SK-N-SH (cell line): ENCODE measurements at regions not wholly inside any gene's neighbourhood (a gene's known extent, or its start where the extent isn't known, plus 50 kb on each side); places are given as distances from the start of the nearest gene placed in this dataset.

Experiments used
- CTCF ChIA-PET: fragments of 300-600, 350-600 bp; formaldehyde crosslinking; extraction: SDS; loops from one replicate; lab custom pipeline; 2021; lab: Yijun Ruan, JAX
- POLR2A ChIA-PET: fragments of 350-600 bp; sonication (Branson Sonifier 250); formaldehyde crosslinking; extraction: SDS; loops from one replicate; lab custom pipeline; 2020; ENCODE audit warnings: antibody characterized with exemption, inconsistent platforms; lab: Yijun Ruan, JAX
- DNase-seq: peaks from one replicate; pipeline ENCODE4 v3.0.0; 2012
- H2AFZ ChIP-seq: fragments of 200-600 bp; sonication (generic); 2 replicates; pipeline ENCODE4 v1.8.1; 2016; ENCODE audit warnings: antibody characterized with exemption, mild to moderate bottlenecking, low read depth
- H3F3A ChIP-seq: fragments of 200-600 bp; sonication (generic); replicated peaks from 2 replicates; pipeline ENCODE3; 2016; ENCODE audit warnings: antibody characterized with exemption, mild to moderate bottlenecking; ENCODE audit not compliant: insufficient read depth
- H3K27ac ChIP-seq, 2 experiments: fragments of 200-500 bp in 1 of 2; fragments of 200-600 bp in 1 of 2; sonication (Bioruptor generic) in 1 of 2; sonication (generic), shearing (Covaris generic) in 1 of 2; 2 replicates each; pipeline versions ENCODE4 v1.5.1 to v1.6.1; 2014 to 2016; ENCODE audit warnings: low read depth in 2 of 2, inconsistent platforms in 1 of 2, low read length in 1 of 2, mild to moderate bottlenecking in 1 of 2, mixed read lengths in 1 of 2
- H3K27me3 ChIP-seq: fragments of 200-600 bp; sonication (generic), shearing (Covaris generic); 2 replicates; pipeline ENCODE4 v1.6.1; 2016; ENCODE audit warnings: mixed run types; ENCODE audit not compliant: insufficient read depth
- H3K36me3 ChIP-seq, 2 experiments: fragments of 200-500 bp in 1 of 2; fragments of 200-600 bp in 1 of 2; sonication (Bioruptor generic) in 1 of 2; sonication (generic) in 1 of 2; replicated peaks in 1 of 2; 2 replicates each; pipeline versions ENCODE3 to v1.5.1; 2014 to 2016; ENCODE audit warnings: low read length in 1 of 2, mild to moderate bottlenecking in 1 of 2; ENCODE audit not compliant: insufficient read depth in 2 of 2, control insufficient read depth in 1 of 2
- H3K4me1 ChIP-seq, 2 experiments: fragments of 200-500 bp in 1 of 2; fragments of 200-600 bp in 1 of 2; sonication (Bioruptor generic) in 1 of 2; sonication (generic), shearing (Covaris generic) in 1 of 2; 2 replicates each; pipeline versions ENCODE4 v1.5.1 to v1.6.1; 2014 to 2016; ENCODE audit warnings: low read depth in 1 of 2, low read length in 1 of 2, mixed run types in 1 of 2; ENCODE audit not compliant: insufficient read depth in 2 of 2, control insufficient read depth in 1 of 2
- H3K4me2 ChIP-seq: fragments of 200-600 bp; sonication (generic), shearing (Covaris generic); 2 replicates; pipeline ENCODE4 v1.6.1; 2017; ENCODE audit warnings: mixed run types
- H3K4me3 ChIP-seq, 2 experiments: fragments of 200-500 bp in 1 of 2; fragments of 200-600 bp in 1 of 2; sonication (Bioruptor generic) in 1 of 2; sonication (generic), shearing (Covaris generic) in 1 of 2; 2 replicates each; pipeline versions ENCODE4 v1.5.1 to v1.8.1; 2014 to 2016; ENCODE audit warnings: low read depth in 2 of 2, inconsistent platforms in 1 of 2, low read length in 1 of 2, mild to moderate bottlenecking in 1 of 2, mixed read lengths in 1 of 2, moderate library complexity in 1 of 2
- H3K79me2 ChIP-seq: fragments of 200-600 bp; sonication (generic); 2 replicates; pipeline ENCODE4 v1.8.1; 2017; ENCODE audit warnings: mild to moderate bottlenecking; ENCODE audit not compliant: insufficient read depth
- H3K9ac ChIP-seq: fragments of 200-600 bp; sonication (generic); 2 replicates; pipeline ENCODE4 v1.6.1; 2017; ENCODE audit warnings: mixed run types
- H3K9me2 ChIP-seq: fragments of 200-600 bp; sonication (generic); 2 replicates; pipeline ENCODE4 v1.6.1; 2017; ENCODE audit warnings: mixed run types
- H3K9me3 ChIP-seq: fragments of 200-600 bp; sonication (generic); 2 replicates; pipeline ENCODE4 v1.6.1; 2017; ENCODE audit warnings: mixed run types, mild to moderate bottlenecking, moderate library complexity
- H4K20me1 ChIP-seq: fragments of 200-600 bp; sonication (generic); 2 replicates; pipeline ENCODE4 v1.6.1; 2017; ENCODE audit warnings: mild to moderate bottlenecking, mixed run types; ENCODE audit not compliant: insufficient read depth
- ELF1 ChIP-seq: IDR thresholded peaks from 2 replicates; pipeline ENCODE4 v1.4.0; 2012
- EP300 ChIP-seq, 2 experiments: IDR thresholded peaks; 2 replicates each; pipeline versions ENCODE4 v1.4.0 to v1.6.1; 2012; ENCODE audit warnings: borderline replicate concordance in 1 of 2, low read depth in 1 of 2, low read length in 1 of 2
- EZH2phosphoT487 ChIP-seq: fragments of 200-600 bp; sonication (generic); IDR thresholded peaks from 2 replicates; pipeline ENCODE4 v1.6.1; 2017; ENCODE audit warnings: low read depth, mixed run types, mild to moderate bottlenecking, antibody characterized with exemption, moderate library complexity, borderline replicate concordance
- FOXJ3 ChIP-seq: sonication (generic); formaldehyde crosslinking; IDR thresholded peaks from 2 replicates; pipeline ENCODE4 v1.5.1; 2020; ENCODE audit warnings: mild to moderate bottlenecking, missing genetic modification reagents
- FOXM1 ChIP-seq: IDR thresholded peaks from 2 replicates; pipeline ENCODE4 v1.4.0; 2012; ENCODE audit warnings: low read depth, mild to moderate bottlenecking
- SMC3 ChIP-seq: IDR thresholded peaks from 2 replicates; pipeline ENCODE4 v1.6.1; 2012; ENCODE audit warnings: low read depth, low read length, improper control_type of control experiment
- TEAD4 ChIP-seq: IDR thresholded peaks from 2 replicates; pipeline ENCODE4 v1.4.0; 2012; ENCODE audit warnings: mild to moderate bottlenecking, borderline replicate concordance; ENCODE audit not compliant: insufficient read depth
- YY1 ChIP-seq: IDR thresholded peaks from 2 replicates; pipeline ENCODE4 v1.4.0; 2012; ENCODE audit warnings: low read depth, mild to moderate bottlenecking
- WGBS: methylation state at CpG from one replicate; pipeline ENCODE4 v1.1.6; 2017; ENCODE audit warnings: low lambda C conversion rate; 5-methylcytosine and 5-hydroxymethylcytosine counted together
- TF ChIP-seq, protein P1 (sequence below): IDR thresholded peaks from 2 replicates; pipeline ENCODE4 v1.4.0; 2012; ENCODE audit warnings: low read depth
- TF ChIP-seq, protein P2 (sequence below): fragments of 150-350 bp; IDR thresholded peaks from 2 replicates; pipeline ENCODE4 v1.6.1; 2017; ENCODE audit warnings: antibody characterized with exemption, low read length, low read depth, borderline replicate concordance
- TF ChIP-seq, protein P3 (sequence below): IDR thresholded peaks from 2 replicates; pipeline ENCODE4 v1.4.0; 2012; ENCODE audit warnings: low read depth, borderline replicate concordance
- TF ChIP-seq, protein P4 (sequence below): IDR thresholded peaks from 2 replicates; pipeline ENCODE4 v1.4.0; 2012; ENCODE audit warnings: low read depth, borderline replicate concordance
- TF ChIP-seq, protein P5 (sequence below): IDR thresholded peaks from 2 replicates; pipeline ENCODE4; 2012

DNA sequence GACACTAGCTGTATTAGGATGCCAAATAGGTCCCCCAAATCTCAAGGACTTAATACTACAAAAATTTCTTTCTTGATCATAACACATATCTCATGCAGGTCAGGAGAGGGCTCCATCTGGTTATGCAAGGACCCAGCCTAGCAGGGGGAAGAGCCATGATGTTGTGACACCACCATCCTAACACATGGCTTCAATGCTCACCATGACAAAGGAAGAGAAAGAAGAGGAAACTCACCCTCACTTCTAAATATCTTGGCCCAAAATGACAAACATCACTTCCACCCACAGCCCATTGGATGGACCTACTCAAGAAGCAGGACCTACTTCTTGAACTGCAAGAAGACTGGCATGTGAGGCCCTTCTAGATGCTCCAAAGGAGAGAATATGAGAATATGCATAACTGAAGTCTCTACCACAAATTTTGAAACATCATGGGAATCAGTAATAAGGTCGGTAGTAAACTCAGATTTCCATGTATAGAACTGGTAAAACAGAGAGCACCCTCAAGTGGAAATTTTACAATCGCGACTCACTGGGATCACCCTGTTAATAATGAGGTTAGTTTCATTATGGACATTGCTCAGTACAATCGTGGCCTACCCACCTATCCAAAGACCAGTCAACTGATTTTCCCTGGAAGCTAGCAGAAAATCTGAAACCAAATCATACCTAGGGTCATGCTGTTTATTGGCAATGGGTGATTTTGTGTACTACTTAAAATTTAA, 308.2 kb downstream of the ACTL7B start:
- WGBS: 40% methylated on average over 4 of the region's 4 CpGs
- H3F3A ChIP-seq: peaks cover 12% of the 10 kb centered on the region
- no peaks in the 10 kb centered on the region for H3K9me2 ChIP-seq
- H3K36me3 ChIP-seq: no peaks in the 10 kb centered on the region
- H3K9me3 ChIP-seq: no peaks in the 10 kb centered on the region
- H3K4me2 ChIP-seq: no peak overlapping the region
- no peaks in the 10 kb centered on the region for H3K27me3 ChIP-seq
- POLR2A ChIA-PET: no interaction called here
- CTCF ChIA-PET: interaction anchor here (1.3 to 2.3 kb wide), 3 partner anchors 18 to 1064 kb away, joined by 3 to 8 read pairs (median 4); no protein-coding TSS in a partner anchor
- H3K9ac ChIP-seq: no peak overlapping the region
- no peak overlapping the region for H3K4me3 ChIP-seq
- H2AFZ ChIP-seq: no peak overlapping the region
- no peak for DNase-seq
- H3K79me2 ChIP-seq: no peaks in the 10 kb centered on the region
- TF ChIP-seq EZH2phosphoT487 (no peak), ELF1 (no peak), EP300 (IDR thresholded peaks at IDR 0.05; ENCODE audit: borderline replicate concordance in 1 of 2, low read depth in 1 of 2, low read length in 1 of 2) (no peak), TEAD4 (no peak), FOXJ3 (no peak), YY1 (no peak), FOXM1 (no peak), SMC3 (no peak)
- TF ChIP-seq, protein P1, sequence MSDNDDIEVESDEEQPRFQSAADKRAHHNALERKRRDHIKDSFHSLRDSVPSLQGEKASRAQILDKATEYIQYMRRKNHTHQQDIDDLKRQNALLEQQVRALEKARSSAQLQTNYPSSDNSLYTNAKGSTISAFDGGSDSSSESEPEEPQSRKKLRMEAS: no peak
- TF ChIP-seq, protein P2, sequence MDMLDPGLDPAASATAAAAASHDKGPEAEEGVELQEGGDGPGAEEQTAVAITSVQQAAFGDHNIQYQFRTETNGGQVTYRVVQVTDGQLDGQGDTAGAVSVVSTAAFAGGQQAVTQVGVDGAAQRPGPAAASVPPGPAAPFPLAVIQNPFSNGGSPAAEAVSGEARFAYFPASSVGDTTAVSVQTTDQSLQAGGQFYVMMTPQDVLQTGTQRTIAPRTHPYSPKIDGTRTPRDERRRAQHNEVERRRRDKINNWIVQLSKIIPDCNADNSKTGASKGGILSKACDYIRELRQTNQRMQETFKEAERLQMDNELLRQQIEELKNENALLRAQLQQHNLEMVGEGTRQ: no peak
- TF ChIP-seq, protein P3, sequence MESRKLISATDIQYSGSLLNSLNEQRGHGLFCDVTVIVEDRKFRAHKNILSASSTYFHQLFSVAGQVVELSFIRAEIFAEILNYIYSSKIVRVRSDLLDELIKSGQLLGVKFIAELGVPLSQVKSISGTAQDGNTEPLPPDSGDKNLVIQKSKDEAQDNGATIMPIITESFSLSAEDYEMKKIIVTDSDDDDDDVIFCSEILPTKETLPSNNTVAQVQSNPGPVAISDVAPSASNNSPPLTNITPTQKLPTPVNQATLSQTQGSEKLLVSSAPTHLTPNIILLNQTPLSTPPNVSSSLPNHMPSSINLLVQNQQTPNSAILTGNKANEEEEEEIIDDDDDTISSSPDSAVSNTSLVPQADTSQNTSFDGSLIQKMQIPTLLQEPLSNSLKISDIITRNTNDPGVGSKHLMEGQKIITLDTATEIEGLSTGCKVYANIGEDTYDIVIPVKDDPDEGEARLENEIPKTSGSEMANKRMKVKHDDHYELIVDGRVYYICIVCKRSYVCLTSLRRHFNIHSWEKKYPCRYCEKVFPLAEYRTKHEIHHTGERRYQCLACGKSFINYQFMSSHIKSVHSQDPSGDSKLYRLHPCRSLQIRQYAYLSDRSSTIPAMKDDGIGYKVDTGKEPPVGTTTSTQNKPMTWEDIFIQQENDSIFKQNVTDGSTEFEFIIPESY: no peak
- TF ChIP-seq, protein P4, sequence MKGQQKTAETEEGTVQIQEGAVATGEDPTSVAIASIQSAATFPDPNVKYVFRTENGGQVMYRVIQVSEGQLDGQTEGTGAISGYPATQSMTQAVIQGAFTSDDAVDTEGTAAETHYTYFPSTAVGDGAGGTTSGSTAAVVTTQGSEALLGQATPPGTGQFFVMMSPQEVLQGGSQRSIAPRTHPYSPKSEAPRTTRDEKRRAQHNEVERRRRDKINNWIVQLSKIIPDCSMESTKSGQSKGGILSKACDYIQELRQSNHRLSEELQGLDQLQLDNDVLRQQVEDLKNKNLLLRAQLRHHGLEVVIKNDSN: no peak
- TF ChIP-seq, protein P5, sequence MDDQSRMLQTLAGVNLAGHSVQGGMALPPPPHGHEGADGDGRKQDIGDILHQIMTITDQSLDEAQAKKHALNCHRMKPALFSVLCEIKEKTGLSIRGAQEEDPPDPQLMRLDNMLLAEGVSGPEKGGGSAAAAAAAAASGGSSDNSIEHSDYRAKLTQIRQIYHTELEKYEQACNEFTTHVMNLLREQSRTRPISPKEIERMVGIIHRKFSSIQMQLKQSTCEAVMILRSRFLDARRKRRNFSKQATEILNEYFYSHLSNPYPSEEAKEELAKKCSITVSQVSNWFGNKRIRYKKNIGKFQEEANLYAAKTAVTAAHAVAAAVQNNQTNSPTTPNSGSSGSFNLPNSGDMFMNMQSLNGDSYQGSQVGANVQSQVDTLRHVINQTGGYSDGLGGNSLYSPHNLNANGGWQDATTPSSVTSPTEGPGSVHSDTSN: no peak
- H3K27ac ChIP-seq: no peak overlapping the region
- H3K4me1 ChIP-seq: peaks cover 0 to 12% of the 10 kb centered on the region in 2 experiments; a peak in 3 of 4 replicates
- no peaks in the 10 kb centered on the region for H4K20me1 ChIP-seq
